Transverse colon (tissue), 4 donors: ENCODE measurements at regions not wholly inside any gene's neighbourhood (a gene's known extent, or its start where the extent isn't known, plus 50 kb on each side); places are given as distances from the start of the nearest gene placed in this dataset.

Source experiments
- CTCF ChIP-seq, 5 experiments: fragments of 200-600 bp in 3 of 5; fragments of 450-650 bp in 2 of 5; sonication (generic) in 3 of 5; IDR thresholded peaks; 1 replicate in 2 of 5; 2 replicates in 3 of 5; pipeline ENCODE4 v1.5.1; 2016 to 2017; ENCODE audit warnings: antibody characterized with exemption in 5 of 5, inconsistent platforms in 3 of 5, mild to moderate bottlenecking in 2 of 5, moderate library complexity in 1 of 5
- EP300 ChIP-seq: sonication (generic); formaldehyde crosslinking; IDR thresholded peaks from one replicate; pipeline ENCODE4 v1.6.1; 2017; ENCODE audit warnings: antibody characterized with exemption, low read depth
- POLR2A ChIP-seq: fragments of 450-650 bp; IDR thresholded peaks from one replicate; pipeline ENCODE4 v1.6.1; 2016; ENCODE audit warnings: antibody characterized with exemption, mild to moderate bottlenecking, moderate library complexity
- POLR2AphosphoS5 ChIP-seq, 3 donors: sonication (generic); formaldehyde crosslinking; IDR thresholded peaks; one replicate each; pipeline ENCODE4 v1.6.1; 2016; ENCODE audit warnings: antibody characterized with exemption in 3 of 3

GRCh38 chr5:173455599-173455957 lies 127.4 kb upstream of the STC2 start:
- no peak for TF ChIP-seq POLR2A
- TF ChIP-seq POLR2AphosphoS5 (IDR thresholded peaks at IDR 0.05): no peak
- no peak for TF ChIP-seq CTCF (IDR thresholded peaks at IDR 0.05)
- TF ChIP-seq EP300: no peak
